ENCODE measurements at regions not wholly inside any gene's neighbourhood (a gene's known extent, or its start where the extent isn't known, plus 50 kb on each side); places are given as distances from the start of the nearest gene placed in this dataset.
A peak's percentile ranks its signal among the peaks of the same experiment; 100 is the strongest.
"Not testable (repeated sequence)": the region's sequence is repeated elsewhere in the genome, so short reads cannot be mapped to it uniquely, and the experiment has no call there.

DNA sequence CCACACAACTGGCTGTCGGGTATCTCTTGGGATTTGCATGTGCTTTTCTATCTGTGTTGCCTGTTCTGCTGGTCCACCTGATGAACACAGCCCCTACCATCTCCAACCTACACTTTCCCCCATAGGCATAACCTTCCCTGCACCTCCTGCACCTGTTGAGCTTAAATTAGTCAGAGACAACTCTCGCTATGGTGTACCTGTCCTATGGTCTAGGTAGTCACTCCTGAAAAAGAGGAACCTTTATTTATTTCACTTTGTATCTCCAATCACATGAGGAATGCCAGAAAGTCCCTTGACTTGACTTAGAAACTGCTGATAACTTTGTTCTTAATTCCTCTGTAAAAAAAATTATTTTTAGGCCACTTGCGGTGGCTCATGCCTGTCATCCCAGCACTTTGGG is 338.1 kb downstream of the DHRSX start:
- H3K4me3 ChIP-seq (ENCODE audit: low read length), result no peak overlapping the region
- no peak for DNase-seq (ENCODE audit: low read depth, low spot score)

- no peak for DNase-seq (ENCODE audit: low read depth, low spot score)
- no peak overlapping the region for H3K4me3 ChIP-seq (ENCODE audit: low read length)
Observed at GRCh38 chrX:2159861-2160260, 340.9 kb downstream of the DHRSX start.

- DNase-seq (ENCODE audit: low read depth, low spot score), result peak; percentile 10
- H3K4me3 ChIP-seq (ENCODE audit: low read length), result no peak overlapping the region
Observed at GRCh38 chrX:2159393-2159792, 341.4 kb downstream of the DHRSX start.

- H3K4me3 ChIP-seq (ENCODE audit: low read length), result no peak overlapping the region
- DNase-seq (ENCODE audit: low read depth, low spot score), result no peak
Observed at GRCh38 chrX:2150722-2151121, 350.1 kb downstream of the DHRSX start.

- not testable (repeated sequence) for H3K4me3 ChIP-seq (ENCODE audit: low read length); DNase-seq (ENCODE audit: low read depth, low spot score)
Observed at GRCh38 chrX:2150014-2150413, 350.8 kb downstream of the DHRSX start.

- H3K4me3 ChIP-seq (ENCODE audit: low read length); DNase-seq (ENCODE audit: low read depth, low spot score): not testable (repeated sequence)
Observed at GRCh38 chrX:2149055-2149454, 351.7 kb downstream of the DHRSX start.

GRCh38 chrX:2147928-2148327 is 352.8 kb downstream of the DHRSX start:
- no peak overlapping the region for H3K4me3 ChIP-seq (ENCODE audit: low read length)
- DNase-seq (ENCODE audit: low read depth, low spot score), result no peak

- no peak overlapping the region for H3K4me3 ChIP-seq (ENCODE audit: low read length)
- no peak for DNase-seq (ENCODE audit: low read depth, low spot score)
Observed at GRCh38 chrX:2145692-2146367, 354.9 kb downstream of the DHRSX start.

GRCh38 chrX:2137882-2138281 is 362.9 kb downstream of the DHRSX start:
- no peak overlapping the region for H3K4me3 ChIP-seq (ENCODE audit: low read length)
- DNase-seq (ENCODE audit: low read depth, low spot score), result no peak

DNA sequence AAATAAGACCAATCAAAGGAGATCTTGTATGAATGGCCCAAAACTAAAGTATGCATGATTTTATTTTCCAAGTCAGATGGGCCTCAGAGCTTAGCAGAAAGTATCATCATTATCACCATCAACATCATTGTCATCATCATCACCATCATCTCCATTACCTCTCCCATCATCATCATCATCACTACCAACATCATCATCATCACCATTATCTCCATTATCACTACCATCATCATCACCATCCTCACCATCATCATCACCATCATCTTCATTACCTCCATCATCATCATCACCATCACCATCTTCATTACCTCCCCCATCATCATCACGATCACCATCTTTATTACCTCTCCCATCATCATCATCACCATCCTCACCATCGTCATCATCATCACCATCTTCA is 363.9 kb downstream of the DHRSX start:
- DNase-seq (ENCODE audit: low read depth, low spot score), result no peak
- H3K4me3 ChIP-seq (ENCODE audit: low read length), result no peak overlapping the region

- DNase-seq (ENCODE audit: low read depth, low spot score), result no peak
Observed at GRCh38 chrX:2135421-2135820, 365.4 kb downstream of the DHRSX start.

GRCh38 chrX:2134782-2135181 is 366.0 kb downstream of the DHRSX start:
- DNase-seq (ENCODE audit: low read depth, low spot score), result no peak
- no peak overlapping the region for H3K4me3 ChIP-seq (ENCODE audit: low read length)

More at GRCh38 chrX:2135421-2135820, 365.4 kb downstream of the DHRSX start:
- H3K4me3 ChIP-seq (ENCODE audit: low read length), result no peak overlapping the region
